Hepatocyte (in vitro differentiated cells): ENCODE measurements at regions not wholly inside any gene's neighbourhood (a gene's known extent, or its start where the extent isn't known, plus 50 kb on each side); places are given as distances from the start of the nearest gene placed in this dataset.
A peak's percentile ranks its signal among the peaks of the same experiment; 100 is the strongest.

Experiments used
- DNase-seq: peaks from one replicate; pipeline ENCODE4 v3.0.0-alpha.2; 2016; ENCODE audit warnings: low spot score
- H2AFZ ChIP-seq: fragments of 200-600 bp; sonication (generic); 2 replicates; pipeline ENCODE4 v1.6.0; 2016; ENCODE audit warnings: antibody characterized with exemption, mild to moderate bottlenecking
- H3K27ac ChIP-seq: fragments of 200-600 bp; sonication (generic); 2 replicates; pipeline ENCODE4 v1.5.1; 2016; ENCODE audit warnings: mild to moderate bottlenecking
- H3K27me3 ChIP-seq: fragments of 200-600 bp; sonication (generic); 2 replicates; pipeline ENCODE4 v1.6.1; 2016
- H3K36me3 ChIP-seq: fragments of 200-600 bp; sonication (generic); replicated peaks from 2 replicates; pipeline ENCODE4 v1.5.1; 2016; ENCODE audit warnings: low read depth; ENCODE audit not compliant: insufficient read depth
- H3K4me1 ChIP-seq: fragments of 200-600 bp; sonication (generic); 2 replicates; pipeline ENCODE4 v1.5.1; 2016; ENCODE audit warnings: mild to moderate bottlenecking, moderate library complexity; ENCODE audit not compliant: insufficient read depth
- H3K4me2 ChIP-seq: fragments of 200-600 bp; sonication (generic); 2 replicates; pipeline ENCODE4 v1.6.0; 2016
- H3K4me3 ChIP-seq: fragments of 200-600 bp; sonication (generic); 2 replicates; pipeline ENCODE4 v1.5.1; 2016; ENCODE audit warnings: mild to moderate bottlenecking
- H3K79me2 ChIP-seq: fragments of 200-600 bp; sonication (generic); 2 replicates; pipeline ENCODE4 v1.6.0; 2017; ENCODE audit warnings: mild to moderate bottlenecking
- H3K9me2 ChIP-seq: fragments of 200-600 bp; sonication (generic); replicated peaks from 2 replicates; pipeline ENCODE4 v1.6.0; 2017; ENCODE audit warnings: mild to moderate bottlenecking; ENCODE audit not compliant: insufficient read depth
- H3K9me3 ChIP-seq: fragments of 200-600 bp; sonication (generic); 2 replicates; pipeline ENCODE4 v1.5.1; 2016; ENCODE audit warnings: low read depth, mild to moderate bottlenecking
- H4K20me1 ChIP-seq: fragments of 200-600 bp; sonication (generic); 2 replicates; pipeline ENCODE4 v1.6.0; 2016; ENCODE audit warnings: mild to moderate bottlenecking; ENCODE audit not compliant: insufficient read depth, poor library complexity, severe bottlenecking
- CTCF ChIP-seq: fragments of 200-600 bp; sonication (generic); IDR thresholded peaks from 2 replicates; pipeline ENCODE4 v1.5.1; 2016; ENCODE audit warnings: antibody characterized with exemption, mild to moderate bottlenecking; ENCODE audit not compliant: poor library complexity
- EZH2 ChIP-seq: fragments of 200-600 bp; sonication (generic); IDR thresholded peaks from 2 replicates; pipeline ENCODE4 v1.6.1; 2016; ENCODE audit warnings: antibody characterized with exemption, mild to moderate bottlenecking, borderline replicate concordance
- EZH2phosphoT487 ChIP-seq: fragments of 200-600 bp; sonication (generic); IDR thresholded peaks from one replicate; pipeline ENCODE4 v1.6.1; 2018; ENCODE audit warnings: antibody characterized with exemption, mild to moderate bottlenecking, low read depth, moderate library complexity; ENCODE audit not compliant: unreplicated experiment, severe bottlenecking
- WGBS: methylation state at CpG from one replicate; pipeline ENCODE4 v1.1.6; 2016; ENCODE audit warnings: low lambda C conversion rate; ENCODE audit errors: missing lambda C conversion rate; 5-methylcytosine and 5-hydroxymethylcytosine counted together

- no peak overlapping the region for H3K27ac ChIP-seq
- WGBS, result 72% methylated on average over 8 of the region's 8 CpGs
These were observed 235.6 kb downstream of the BCL11A start for GRCh38 chr2:60317844-60318243.

GRCh38 chr2:60317034-60317386, 236.4 kb downstream of the BCL11A start:
- Histone ChIP-seq H2AFZ (no peak overlapping the region), H3K9me2 (no peaks in the 10 kb centered on the region), H3K4me3 (no peak overlapping the region), H3K4me2 (no peak overlapping the region), H3K4me1 (peaks cover 11% of the 10 kb centered on the region), H3K9me3 (no peaks in the 10 kb centered on the region), H3K79me2 (no peaks in the 10 kb centered on the region), H3K27ac (no peak overlapping the region), H3K27me3 (no peaks in the 10 kb centered on the region), H4K20me1 (no peaks in the 10 kb centered on the region), H3K36me3 (no peaks in the 10 kb centered on the region)
- 87% methylated on average over 2 of the region's 2 CpGs for WGBS
- no peak for TF ChIP-seq EZH2phosphoT487
- TF ChIP-seq CTCF, result no peak
- no peak for TF ChIP-seq EZH2
- DNase-seq, result no peak

More at GRCh38 chr2:60317844-60318243, 235.6 kb downstream of the BCL11A start:
- Histone ChIP-seq H4K20me1 (no peaks in the 10 kb centered on the region), H3K4me1 (peaks cover 11% of the 10 kb centered on the region), H3K9me3 (no peaks in the 10 kb centered on the region), H2AFZ (no peak overlapping the region), H3K4me2 (no peak overlapping the region), H3K79me2 (no peaks in the 10 kb centered on the region), H3K36me3 (no peaks in the 10 kb centered on the region), H3K4me3 (no peak overlapping the region), H3K9me2 (no peaks in the 10 kb centered on the region), H3K27me3 (no peaks in the 10 kb centered on the region)
- no peak for DNase-seq
- TF ChIP-seq EZH2phosphoT487 (no peak), EZH2 (no peak), CTCF (no peak)

- Histone ChIP-seq H3K4me2 (no peak overlapping the region), H3K4me1 (peaks cover 11% of the 10 kb centered on the region), H3K9me2 (no peaks in the 10 kb centered on the region), H3K36me3 (no peaks in the 10 kb centered on the region), H3K79me2 (no peaks in the 10 kb centered on the region), H3K27ac (no peak overlapping the region), H3K27me3 (no peaks in the 10 kb centered on the region), H3K9me3 (no peaks in the 10 kb centered on the region), H3K4me3 (no peak overlapping the region), H2AFZ (no peak overlapping the region), H4K20me1 (no peaks in the 10 kb centered on the region)
- WGBS, result 51% methylated on average over 7 of the region's 7 CpGs
- no peak for TF ChIP-seq CTCF
- TF ChIP-seq EZH2, result no peak
- TF ChIP-seq EZH2phosphoT487, result no peak
- peak; percentile 62 for DNase-seq
These were observed 236.9 kb downstream of the BCL11A start for GRCh38 chr2:60316381-60317033.
